ENCODE measurements at regions not wholly inside any gene's neighbourhood (a gene's known extent, or its start where the extent isn't known, plus 50 kb on each side); places are given as distances from the start of the nearest gene placed in this dataset.

- Mint-ChIP-seq H3K4me3 (ENCODE audit: unreplicated experiment) (no peak overlapping the region), H3K27me3 (ENCODE audit: low read depth) (peaks cover 2% of the 10 kb centered on the region), H3K36me3 (ENCODE audit: low read depth) (no peaks in the 10 kb centered on the region), H3K4me1 (ENCODE audit: low read depth) (no peaks in the 10 kb centered on the region), H3K9me3 (ENCODE audit: low read depth) (no peaks in the 10 kb centered on the region), H3K27ac (ENCODE audit: unreplicated experiment) (no peak overlapping the region)
- no peak for DNase-seq (ENCODE audit: low spot score)
- TF ChIP-seq CTCF (IDR thresholded peaks at IDR 0.05): no peak
Measured at GRCh38 chr5:161960314-161960713, 107.3 kb upstream of the GABRG2 start.

- no peak overlapping the region for H3K4me3 Mint-ChIP-seq (ENCODE audit: unreplicated experiment)
- H3K36me3 Mint-ChIP-seq (ENCODE audit: low read depth): no peaks in the 10 kb centered on the region
- TF ChIP-seq CTCF (IDR thresholded peaks at IDR 0.05): peak; percentile 68
- H3K4me1 Mint-ChIP-seq (ENCODE audit: low read depth): peaks cover 3% of the 10 kb centered on the region
- DNase-seq (ENCODE audit: low spot score): no peak
- no peak overlapping the region for H3K27ac Mint-ChIP-seq (ENCODE audit: unreplicated experiment)
- H3K9me3 Mint-ChIP-seq (ENCODE audit: low read depth): no peaks in the 10 kb centered on the region
- H3K27me3 Mint-ChIP-seq (ENCODE audit: low read depth): peaks cover 4% of the 10 kb centered on the region
Measured at GRCh38 chr5:161966564-161966963, 101.0 kb upstream of the GABRG2 start.

- DNase-seq (ENCODE audit: low spot score): no peak
- H3K9me3 Mint-ChIP-seq (ENCODE audit: low read depth): no peaks in the 10 kb centered on the region
- H3K27me3 Mint-ChIP-seq (ENCODE audit: low read depth): no peaks in the 10 kb centered on the region
- no peaks in the 10 kb centered on the region for H3K36me3 Mint-ChIP-seq (ENCODE audit: low read depth)
- no peak overlapping the region for H3K27ac Mint-ChIP-seq (ENCODE audit: unreplicated experiment)
- no peak overlapping the region for H3K4me3 Mint-ChIP-seq (ENCODE audit: unreplicated experiment)
- TF ChIP-seq CTCF (IDR thresholded peaks at IDR 0.05): no peak
- H3K4me1 Mint-ChIP-seq (ENCODE audit: low read depth): no peaks in the 10 kb centered on the region
Measured at GRCh38 chr5:161975350-161975749, 92.2 kb upstream of the GABRG2 start.

GRCh38 chr5:161988077-161988476 is 79.5 kb upstream of the GABRG2 start:
- H3K36me3 Mint-ChIP-seq (ENCODE audit: low read depth): no peaks in the 10 kb centered on the region
- H3K4me1 Mint-ChIP-seq (ENCODE audit: low read depth): no peaks in the 10 kb centered on the region
- no peak for DNase-seq (ENCODE audit: low spot score)
- H3K4me3 Mint-ChIP-seq (ENCODE audit: unreplicated experiment): no peak overlapping the region
- no peak for TF ChIP-seq CTCF (IDR thresholded peaks at IDR 0.05)
- peaks cover 11% of the 10 kb centered on the region for H3K9me3 Mint-ChIP-seq (ENCODE audit: low read depth)
- no peak overlapping the region for H3K27ac Mint-ChIP-seq (ENCODE audit: unreplicated experiment)
- no peaks in the 10 kb centered on the region for H3K27me3 Mint-ChIP-seq (ENCODE audit: low read depth)

Measured in chondrocyte (in vitro differentiated cells).